H1 (cell line): ENCODE measurements at regions not wholly inside any gene's neighbourhood (a gene's known extent, or its start where the extent isn't known, plus 50 kb on each side); places are given as distances from the start of the nearest gene placed in this dataset.

ENCODE experiments used
- ATF2 ChIP-seq: IDR thresholded peaks from 2 replicates; pipeline ENCODE4 v1.6.1; 2012; ENCODE audit warnings: low read length, inconsistent platforms
- ATF3 ChIP-seq: IDR thresholded peaks from 2 replicates; pipeline ENCODE4 v1.6.1; 2011; ENCODE audit warnings: low read depth, mild to moderate bottlenecking, low read length; ENCODE audit not compliant: insufficient read depth
- CHD2 ChIP-seq: IDR thresholded peaks from 2 replicates; pipeline ENCODE4 v1.6.1; 2012; ENCODE audit warnings: low read length, improper control_type of control experiment
- EP300 ChIP-seq, 2 experiments: IDR thresholded peaks; 1 replicate in 1 of 2; 2 replicates in 1 of 2; pipeline ENCODE4 v1.6.1; 2011 to 2012; ENCODE audit warnings: low read depth in 2 of 2, low read length in 2 of 2, mild to moderate bottlenecking in 2 of 2, borderline replicate concordance in 1 of 2, inconsistent platforms in 1 of 2, moderate library complexity in 1 of 2
- EZH2 ChIP-seq: fragments of 200-600 bp; sonication (generic); IDR thresholded peaks from 2 replicates; pipeline ENCODE4 v1.7.1; 2012; ENCODE audit warnings: low read depth, mild to moderate bottlenecking, moderate library complexity, low read length, inconsistent platforms; ENCODE audit not compliant: severe bottlenecking
- JUN ChIP-seq: IDR thresholded peaks from 2 replicates; pipeline ENCODE4 v1.6.1; 2011; ENCODE audit warnings: low read depth, mild to moderate bottlenecking, improper control_type of control experiment, low read length
- POLR2A ChIP-seq, 2 experiments: IDR thresholded peaks; 1 replicate in 1 of 2; 2 replicates in 1 of 2; pipeline ENCODE4 v1.6.1; 2011; ENCODE audit warnings: low read depth in 2 of 2, low read length in 2 of 2, mild to moderate bottlenecking in 2 of 2; ENCODE audit errors: control extremely low read depth in 1 of 2
- SP1 ChIP-seq: IDR thresholded peaks from 2 replicates; pipeline ENCODE4 v1.6.1; 2011; ENCODE audit warnings: low read depth, low read length
- SRF ChIP-seq: IDR thresholded peaks from 2 replicates; pipeline ENCODE4 v1.6.1; 2011; ENCODE audit warnings: mild to moderate bottlenecking, low read depth, low read length, moderate library complexity
- TAF1 ChIP-seq: IDR thresholded peaks from 2 replicates; pipeline ENCODE4 v1.6.1; 2011; ENCODE audit warnings: mild to moderate bottlenecking, low read depth, low read length
- USF2 ChIP-seq: IDR thresholded peaks from 2 replicates; pipeline ENCODE4 v1.6.1; 2011; ENCODE audit warnings: low read length, improper control_type of control experiment
- ZNF274 ChIP-seq: IDR thresholded peaks from 2 replicates; pipeline ENCODE4 v1.7.0; 2012; ENCODE audit warnings: low read length, borderline replicate concordance; ENCODE audit errors: extremely low read depth
- TF ChIP-seq, protein P1 (sequence below), 3 experiments: IDR thresholded peaks; 1 replicate in 2 of 3; 2 replicates in 1 of 3; pipeline versions ENCODE4 v1.5.1 to v1.6.1; 2011; ENCODE audit warnings: low read length in 3 of 3, mild to moderate bottlenecking in 3 of 3, inconsistent platforms in 2 of 3, low read depth in 1 of 3, moderate library complexity in 1 of 3; ENCODE audit not compliant: insufficient read depth in 1 of 3; ENCODE audit errors: control extremely low read depth in 1 of 3

- no peak for TF ChIP-seq SRF
- TF ChIP-seq, protein P1, sequence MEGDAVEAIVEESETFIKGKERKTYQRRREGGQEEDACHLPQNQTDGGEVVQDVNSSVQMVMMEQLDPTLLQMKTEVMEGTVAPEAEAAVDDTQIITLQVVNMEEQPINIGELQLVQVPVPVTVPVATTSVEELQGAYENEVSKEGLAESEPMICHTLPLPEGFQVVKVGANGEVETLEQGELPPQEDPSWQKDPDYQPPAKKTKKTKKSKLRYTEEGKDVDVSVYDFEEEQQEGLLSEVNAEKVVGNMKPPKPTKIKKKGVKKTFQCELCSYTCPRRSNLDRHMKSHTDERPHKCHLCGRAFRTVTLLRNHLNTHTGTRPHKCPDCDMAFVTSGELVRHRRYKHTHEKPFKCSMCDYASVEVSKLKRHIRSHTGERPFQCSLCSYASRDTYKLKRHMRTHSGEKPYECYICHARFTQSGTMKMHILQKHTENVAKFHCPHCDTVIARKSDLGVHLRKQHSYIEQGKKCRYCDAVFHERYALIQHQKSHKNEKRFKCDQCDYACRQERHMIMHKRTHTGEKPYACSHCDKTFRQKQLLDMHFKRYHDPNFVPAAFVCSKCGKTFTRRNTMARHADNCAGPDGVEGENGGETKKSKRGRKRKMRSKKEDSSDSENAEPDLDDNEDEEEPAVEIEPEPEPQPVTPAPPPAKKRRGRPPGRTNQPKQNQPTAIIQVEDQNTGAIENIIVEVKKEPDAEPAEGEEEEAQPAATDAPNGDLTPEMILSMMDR (IDR thresholded peaks at IDR 0.05; ENCODE audit: control extremely low read depth in 1 of 3, insufficient read depth in 1 of 3, low read depth in 1 of 3, low read length in 3 of 3): no peak
- no peak for TF ChIP-seq USF2
- TF ChIP-seq TAF1: no peak
- no peak for TF ChIP-seq POLR2A (IDR thresholded peaks at IDR 0.05; ENCODE audit: control extremely low read depth in 1 of 2, low read depth in 2 of 2, low read length in 2 of 2)
- no peak for TF ChIP-seq EP300 (IDR thresholded peaks at IDR 0.05; ENCODE audit: borderline replicate concordance in 1 of 2, low read depth in 2 of 2, low read length in 2 of 2)
- no peak for TF ChIP-seq SP1
- no peak for TF ChIP-seq ZNF274
- TF ChIP-seq ATF3: no peak
- no peak for TF ChIP-seq ATF2
- TF ChIP-seq JUN: no peak
- no peak for TF ChIP-seq CHD2
- no peak for TF ChIP-seq EZH2
Observed at GRCh38 chr1:182191381-182192115, 130.0 kb upstream of the ZNF648 start.
